GM23338 (cell line): ENCODE measurements at regions not wholly inside any gene's neighbourhood (a gene's known extent, or its start where the extent isn't known, plus 50 kb on each side); places are given as distances from the start of the nearest gene placed in this dataset.

Source experiments
- ATAC-seq: fragments of 200-7000 bp; cut with Tn5 transposase; 3 replicates; pipeline ENCODE4 v1.9.1; 2020
- DNase-seq: peaks from one replicate; pipeline ENCODE4 v3.0.0-alpha.2; 2015; ENCODE audit warnings: low spot score
- H2AFZ ChIP-seq: fragments of 200-600 bp; sonication (generic); 2 replicates; pipeline ENCODE4 v1.8.0; 2016; ENCODE audit warnings: antibody characterized with exemption, mild to moderate bottlenecking, moderate library complexity
- H3F3A ChIP-seq: fragments of 200-600 bp; sonication (generic); replicated peaks from 2 replicates; pipeline ENCODE4 v1.8.0; 2017; ENCODE audit warnings: antibody characterized with exemption, mixed run types, low read depth
- H3K27ac ChIP-seq: fragments of 200-600 bp; sonication (generic); 2 replicates; pipeline ENCODE4 v1.6.1; 2016; ENCODE audit warnings: low read depth
- H3K27me3 ChIP-seq: fragments of 200-600 bp; sonication (generic); 2 replicates; pipeline ENCODE4 v1.8.0; 2016; ENCODE audit warnings: mild to moderate bottlenecking, mixed run types, moderate library complexity; ENCODE audit not compliant: insufficient read depth
- H3K36me3 ChIP-seq: fragments of 200-600 bp; sonication (generic); 2 replicates; pipeline ENCODE4 v1.8.0; 2016; ENCODE audit warnings: mild to moderate bottlenecking; ENCODE audit not compliant: insufficient read depth
- H3K4me1 ChIP-seq: fragments of 200-600 bp; sonication (generic); 2 replicates; pipeline ENCODE4 v1.8.0; 2016; ENCODE audit warnings: mild to moderate bottlenecking, moderate library complexity; ENCODE audit not compliant: insufficient read depth
- H3K4me2 ChIP-seq: fragments of 200-600 bp; sonication (generic); 2 replicates; pipeline ENCODE4 v1.7.1; 2017; ENCODE audit warnings: mixed run types
- H3K4me3 ChIP-seq: fragments of 200-600 bp; sonication (generic); 2 replicates; pipeline ENCODE4 v1.6.1; 2016; ENCODE audit warnings: mixed run types
- H3K79me2 ChIP-seq: fragments of 200-600 bp; sonication (generic); replicated peaks from 2 replicates; pipeline ENCODE4 v1.8.0; 2017; ENCODE audit warnings: mild to moderate bottlenecking; ENCODE audit not compliant: insufficient read depth
- H3K9me2 ChIP-seq: fragments of 200-600 bp; sonication (generic); 2 replicates; pipeline ENCODE4 v1.8.0; 2017; ENCODE audit not compliant: insufficient read depth
- H4K20me1 ChIP-seq: fragments of 200-600 bp; sonication (generic); replicated peaks from 2 replicates; pipeline ENCODE4 v1.8.0; 2017; ENCODE audit warnings: mild to moderate bottlenecking; ENCODE audit not compliant: insufficient read depth
- H3K27ac Mint-ChIP-seq: 2 replicates; pipeline ENCODE4 v1.8.0; 2020; ENCODE audit warnings: inconsistent platforms, mild to moderate bottlenecking, moderate library complexity, mixed read lengths
- H3K27me3 Mint-ChIP-seq: 3 replicates; pipeline ENCODE4 v1.8.0; 2022; ENCODE audit warnings: low read depth, mild to moderate bottlenecking, moderate library complexity, mixed read lengths, inconsistent platforms; ENCODE audit not compliant: insufficient read depth, poor library complexity
- H3K36me3 Mint-ChIP-seq: 3 replicates; pipeline ENCODE4 v1.8.0; 2021; ENCODE audit warnings: low read depth, mild to moderate bottlenecking, inconsistent platforms, moderate library complexity, mixed read lengths
- H3K4me1 Mint-ChIP-seq: 3 replicates; pipeline ENCODE4 v1.8.0; 2020; ENCODE audit warnings: mild to moderate bottlenecking, inconsistent platforms, mixed read lengths
- H3K4me3 Mint-ChIP-seq: 3 replicates; pipeline ENCODE4 v1.8.0; 2021; ENCODE audit warnings: moderate library complexity, mild to moderate bottlenecking, inconsistent platforms, mixed read lengths
- H3K9me3 Mint-ChIP-seq: 3 replicates; pipeline ENCODE4 v1.8.0; 2020; ENCODE audit warnings: moderate library complexity, mild to moderate bottlenecking, inconsistent platforms, mixed read lengths
- CREB1 ChIP-seq: fragments of 250-450 bp; sonication (Bioruptor Pico); IDR thresholded peaks from 2 replicates; pipeline ENCODE4 v1.5.0; 2020; ENCODE audit warnings: low read depth, mild to moderate bottlenecking, moderate library complexity
- EZH2 ChIP-seq: fragments of 200-600 bp; sonication (generic); IDR thresholded peaks from one replicate; pipeline ENCODE4 v1.8.0; 2017; ENCODE audit warnings: antibody characterized with exemption, mild to moderate bottlenecking, low read depth; ENCODE audit not compliant: unreplicated experiment
- EZH2phosphoT487 ChIP-seq: fragments of 200-600 bp; sonication (generic); IDR thresholded peaks from one replicate; pipeline ENCODE4 v1.8.1; 2018; ENCODE audit warnings: antibody characterized with exemption; ENCODE audit not compliant: unreplicated experiment
- JUNB ChIP-seq: IDR thresholded peaks from one replicate; pipeline ENCODE4 v1.6.1; 2016; ENCODE audit warnings: antibody characterized with exemption; ENCODE audit not compliant: unreplicated experiment
- NANOG ChIP-seq: IDR thresholded peaks from 2 replicates; pipeline ENCODE4 v1.6.1; 2016; ENCODE audit warnings: antibody characterized with exemption, borderline replicate concordance
- POLR2AphosphoS5 ChIP-seq: IDR thresholded peaks from 2 replicates; pipeline ENCODE4 v1.6.1; 2016; ENCODE audit warnings: antibody characterized with exemption, low read depth
- STAT1 ChIP-seq: IDR thresholded peaks from one replicate; pipeline ENCODE4 v1.6.1; 2016; ENCODE audit warnings: antibody characterized with exemption; ENCODE audit not compliant: unreplicated experiment
- ZNF114 ChIP-seq: fragments of 250-450 bp; sonication (Bioruptor Pico); IDR thresholded peaks from 2 replicates; pipeline ENCODE4 v1.5.0; 2020; ENCODE audit warnings: mild to moderate bottlenecking, moderate library complexity
- TF ChIP-seq, protein P1 (sequence below): IDR thresholded peaks from one replicate; pipeline ENCODE4 v1.6.1; 2018; ENCODE audit warnings: antibody characterized with exemption; ENCODE audit not compliant: unreplicated experiment
- TF ChIP-seq, protein P2 (sequence below), 2 experiments: fragments of 200-600 bp in 1 of 2; sonication (generic) in 1 of 2; conservative IDR thresholded peaks; 2 replicates each; pipeline versions ENCODE4 v1.5.1 to v1.6.1; 2016 to 2017; ENCODE audit warnings: antibody characterized with exemption in 2 of 2, low read depth in 2 of 2, mild to moderate bottlenecking in 2 of 2, moderate library complexity in 1 of 2
- TF ChIP-seq, protein P3 (sequence below): fragments of 250-450 bp; sonication (Bioruptor Pico); IDR thresholded peaks from 2 replicates; pipeline ENCODE4 v1.5.0; 2020; ENCODE audit warnings: mild to moderate bottlenecking, moderate library complexity

DNA sequence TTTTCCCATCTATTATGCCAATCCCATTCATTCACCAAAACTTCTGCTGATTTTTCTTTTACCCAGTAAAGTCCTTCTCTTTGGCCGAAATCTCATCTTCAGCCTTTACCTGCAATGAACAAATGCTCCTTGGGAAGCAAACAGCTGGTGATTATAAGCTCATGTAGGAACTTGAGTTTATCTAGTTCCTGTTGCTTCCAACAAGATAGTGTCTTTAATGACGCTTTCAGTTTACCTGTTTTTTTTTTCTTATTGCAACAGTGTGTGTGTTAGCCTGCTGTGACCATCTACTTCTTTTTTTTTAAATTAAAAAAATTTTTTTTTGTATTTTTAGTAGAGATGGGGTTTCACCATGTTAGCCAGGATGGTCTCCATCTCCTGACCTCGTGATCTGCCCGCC lies 156.0 kb downstream of the CD47 start (continued):
- TF ChIP-seq, protein P1, sequence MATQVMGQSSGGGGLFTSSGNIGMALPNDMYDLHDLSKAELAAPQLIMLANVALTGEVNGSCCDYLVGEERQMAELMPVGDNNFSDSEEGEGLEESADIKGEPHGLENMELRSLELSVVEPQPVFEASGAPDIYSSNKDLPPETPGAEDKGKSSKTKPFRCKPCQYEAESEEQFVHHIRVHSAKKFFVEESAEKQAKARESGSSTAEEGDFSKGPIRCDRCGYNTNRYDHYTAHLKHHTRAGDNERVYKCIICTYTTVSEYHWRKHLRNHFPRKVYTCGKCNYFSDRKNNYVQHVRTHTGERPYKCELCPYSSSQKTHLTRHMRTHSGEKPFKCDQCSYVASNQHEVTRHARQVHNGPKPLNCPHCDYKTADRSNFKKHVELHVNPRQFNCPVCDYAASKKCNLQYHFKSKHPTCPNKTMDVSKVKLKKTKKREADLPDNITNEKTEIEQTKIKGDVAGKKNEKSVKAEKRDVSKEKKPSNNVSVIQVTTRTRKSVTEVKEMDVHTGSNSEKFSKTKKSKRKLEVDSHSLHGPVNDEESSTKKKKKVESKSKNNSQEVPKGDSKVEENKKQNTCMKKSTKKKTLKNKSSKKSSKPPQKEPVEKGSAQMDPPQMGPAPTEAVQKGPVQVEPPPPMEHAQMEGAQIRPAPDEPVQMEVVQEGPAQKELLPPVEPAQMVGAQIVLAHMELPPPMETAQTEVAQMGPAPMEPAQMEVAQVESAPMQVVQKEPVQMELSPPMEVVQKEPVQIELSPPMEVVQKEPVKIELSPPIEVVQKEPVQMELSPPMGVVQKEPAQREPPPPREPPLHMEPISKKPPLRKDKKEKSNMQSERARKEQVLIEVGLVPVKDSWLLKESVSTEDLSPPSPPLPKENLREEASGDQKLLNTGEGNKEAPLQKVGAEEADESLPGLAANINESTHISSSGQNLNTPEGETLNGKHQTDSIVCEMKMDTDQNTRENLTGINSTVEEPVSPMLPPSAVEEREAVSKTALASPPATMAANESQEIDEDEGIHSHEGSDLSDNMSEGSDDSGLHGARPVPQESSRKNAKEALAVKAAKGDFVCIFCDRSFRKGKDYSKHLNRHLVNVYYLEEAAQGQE, result no peak
- TF ChIP-seq EZH2phosphoT487 (no peak), NANOG (no peak), STAT1 (no peak)

DNA sequence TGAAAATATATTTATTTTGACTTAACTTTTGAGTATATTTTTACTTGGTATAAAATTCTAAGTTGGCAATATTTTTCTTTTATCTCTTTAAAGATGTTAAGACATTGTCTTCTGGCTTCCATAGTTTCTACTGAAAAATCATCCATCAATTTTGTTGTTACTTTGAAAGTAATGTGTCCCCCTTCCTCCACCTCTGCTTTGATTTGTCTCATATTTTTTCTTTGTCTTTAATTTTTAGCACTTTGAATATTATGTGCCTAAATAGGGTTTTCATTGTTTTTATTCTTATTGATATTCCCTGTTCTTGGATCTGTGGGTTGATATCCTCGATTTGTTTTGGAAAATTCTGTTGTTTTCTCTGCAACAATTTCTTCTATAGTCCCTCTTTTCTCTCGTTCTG lies 157.4 kb downstream of the CD47 start:
- Histone ChIP-seq H3K36me3 (no peaks in the 10 kb centered on the region), H3K4me2 (no peak overlapping the region), H3K79me2 (no peaks in the 10 kb centered on the region), H3K9me2 (no peaks in the 10 kb centered on the region), H3F3A (no peaks in the 10 kb centered on the region), H3K27me3 (peaks cover 9% of the 10 kb centered on the region), H2AFZ (no peak overlapping the region), H3K4me1 (no peaks in the 10 kb centered on the region), H3K27ac (no peak overlapping the region), H3K4me3 (no peak overlapping the region), H4K20me1 (no peaks in the 10 kb centered on the region)
- H3K4me1 Mint-ChIP-seq, result no peaks in the 10 kb centered on the region
- no peaks in the 10 kb centered on the region for H3K36me3 Mint-ChIP-seq
- no peaks in the 10 kb centered on the region for H3K27me3 Mint-ChIP-seq
- no peak for ATAC-seq
- H3K27ac Mint-ChIP-seq, result no peak overlapping the region
- DNase-seq, result no peak
- H3K9me3 Mint-ChIP-seq, result no peaks in the 10 kb centered on the region
- no peak overlapping the region for H3K4me3 Mint-ChIP-seq
- TF ChIP-seq CREB1 (CRISPR knock-in tag) (no peak), EZH2 (no peak), JUNB (no peak), NANOG (no peak), POLR2AphosphoS5 (no peak), ZNF114 (CRISPR knock-in tag) (no peak), STAT1 (no peak)
- TF ChIP-seq, protein P2, sequence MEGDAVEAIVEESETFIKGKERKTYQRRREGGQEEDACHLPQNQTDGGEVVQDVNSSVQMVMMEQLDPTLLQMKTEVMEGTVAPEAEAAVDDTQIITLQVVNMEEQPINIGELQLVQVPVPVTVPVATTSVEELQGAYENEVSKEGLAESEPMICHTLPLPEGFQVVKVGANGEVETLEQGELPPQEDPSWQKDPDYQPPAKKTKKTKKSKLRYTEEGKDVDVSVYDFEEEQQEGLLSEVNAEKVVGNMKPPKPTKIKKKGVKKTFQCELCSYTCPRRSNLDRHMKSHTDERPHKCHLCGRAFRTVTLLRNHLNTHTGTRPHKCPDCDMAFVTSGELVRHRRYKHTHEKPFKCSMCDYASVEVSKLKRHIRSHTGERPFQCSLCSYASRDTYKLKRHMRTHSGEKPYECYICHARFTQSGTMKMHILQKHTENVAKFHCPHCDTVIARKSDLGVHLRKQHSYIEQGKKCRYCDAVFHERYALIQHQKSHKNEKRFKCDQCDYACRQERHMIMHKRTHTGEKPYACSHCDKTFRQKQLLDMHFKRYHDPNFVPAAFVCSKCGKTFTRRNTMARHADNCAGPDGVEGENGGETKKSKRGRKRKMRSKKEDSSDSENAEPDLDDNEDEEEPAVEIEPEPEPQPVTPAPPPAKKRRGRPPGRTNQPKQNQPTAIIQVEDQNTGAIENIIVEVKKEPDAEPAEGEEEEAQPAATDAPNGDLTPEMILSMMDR (conservative IDR thresholded peaks at IDR 0.05; ENCODE audit: low read depth in 2 of 2), result no peak
- TF ChIP-seq, protein P3, sequence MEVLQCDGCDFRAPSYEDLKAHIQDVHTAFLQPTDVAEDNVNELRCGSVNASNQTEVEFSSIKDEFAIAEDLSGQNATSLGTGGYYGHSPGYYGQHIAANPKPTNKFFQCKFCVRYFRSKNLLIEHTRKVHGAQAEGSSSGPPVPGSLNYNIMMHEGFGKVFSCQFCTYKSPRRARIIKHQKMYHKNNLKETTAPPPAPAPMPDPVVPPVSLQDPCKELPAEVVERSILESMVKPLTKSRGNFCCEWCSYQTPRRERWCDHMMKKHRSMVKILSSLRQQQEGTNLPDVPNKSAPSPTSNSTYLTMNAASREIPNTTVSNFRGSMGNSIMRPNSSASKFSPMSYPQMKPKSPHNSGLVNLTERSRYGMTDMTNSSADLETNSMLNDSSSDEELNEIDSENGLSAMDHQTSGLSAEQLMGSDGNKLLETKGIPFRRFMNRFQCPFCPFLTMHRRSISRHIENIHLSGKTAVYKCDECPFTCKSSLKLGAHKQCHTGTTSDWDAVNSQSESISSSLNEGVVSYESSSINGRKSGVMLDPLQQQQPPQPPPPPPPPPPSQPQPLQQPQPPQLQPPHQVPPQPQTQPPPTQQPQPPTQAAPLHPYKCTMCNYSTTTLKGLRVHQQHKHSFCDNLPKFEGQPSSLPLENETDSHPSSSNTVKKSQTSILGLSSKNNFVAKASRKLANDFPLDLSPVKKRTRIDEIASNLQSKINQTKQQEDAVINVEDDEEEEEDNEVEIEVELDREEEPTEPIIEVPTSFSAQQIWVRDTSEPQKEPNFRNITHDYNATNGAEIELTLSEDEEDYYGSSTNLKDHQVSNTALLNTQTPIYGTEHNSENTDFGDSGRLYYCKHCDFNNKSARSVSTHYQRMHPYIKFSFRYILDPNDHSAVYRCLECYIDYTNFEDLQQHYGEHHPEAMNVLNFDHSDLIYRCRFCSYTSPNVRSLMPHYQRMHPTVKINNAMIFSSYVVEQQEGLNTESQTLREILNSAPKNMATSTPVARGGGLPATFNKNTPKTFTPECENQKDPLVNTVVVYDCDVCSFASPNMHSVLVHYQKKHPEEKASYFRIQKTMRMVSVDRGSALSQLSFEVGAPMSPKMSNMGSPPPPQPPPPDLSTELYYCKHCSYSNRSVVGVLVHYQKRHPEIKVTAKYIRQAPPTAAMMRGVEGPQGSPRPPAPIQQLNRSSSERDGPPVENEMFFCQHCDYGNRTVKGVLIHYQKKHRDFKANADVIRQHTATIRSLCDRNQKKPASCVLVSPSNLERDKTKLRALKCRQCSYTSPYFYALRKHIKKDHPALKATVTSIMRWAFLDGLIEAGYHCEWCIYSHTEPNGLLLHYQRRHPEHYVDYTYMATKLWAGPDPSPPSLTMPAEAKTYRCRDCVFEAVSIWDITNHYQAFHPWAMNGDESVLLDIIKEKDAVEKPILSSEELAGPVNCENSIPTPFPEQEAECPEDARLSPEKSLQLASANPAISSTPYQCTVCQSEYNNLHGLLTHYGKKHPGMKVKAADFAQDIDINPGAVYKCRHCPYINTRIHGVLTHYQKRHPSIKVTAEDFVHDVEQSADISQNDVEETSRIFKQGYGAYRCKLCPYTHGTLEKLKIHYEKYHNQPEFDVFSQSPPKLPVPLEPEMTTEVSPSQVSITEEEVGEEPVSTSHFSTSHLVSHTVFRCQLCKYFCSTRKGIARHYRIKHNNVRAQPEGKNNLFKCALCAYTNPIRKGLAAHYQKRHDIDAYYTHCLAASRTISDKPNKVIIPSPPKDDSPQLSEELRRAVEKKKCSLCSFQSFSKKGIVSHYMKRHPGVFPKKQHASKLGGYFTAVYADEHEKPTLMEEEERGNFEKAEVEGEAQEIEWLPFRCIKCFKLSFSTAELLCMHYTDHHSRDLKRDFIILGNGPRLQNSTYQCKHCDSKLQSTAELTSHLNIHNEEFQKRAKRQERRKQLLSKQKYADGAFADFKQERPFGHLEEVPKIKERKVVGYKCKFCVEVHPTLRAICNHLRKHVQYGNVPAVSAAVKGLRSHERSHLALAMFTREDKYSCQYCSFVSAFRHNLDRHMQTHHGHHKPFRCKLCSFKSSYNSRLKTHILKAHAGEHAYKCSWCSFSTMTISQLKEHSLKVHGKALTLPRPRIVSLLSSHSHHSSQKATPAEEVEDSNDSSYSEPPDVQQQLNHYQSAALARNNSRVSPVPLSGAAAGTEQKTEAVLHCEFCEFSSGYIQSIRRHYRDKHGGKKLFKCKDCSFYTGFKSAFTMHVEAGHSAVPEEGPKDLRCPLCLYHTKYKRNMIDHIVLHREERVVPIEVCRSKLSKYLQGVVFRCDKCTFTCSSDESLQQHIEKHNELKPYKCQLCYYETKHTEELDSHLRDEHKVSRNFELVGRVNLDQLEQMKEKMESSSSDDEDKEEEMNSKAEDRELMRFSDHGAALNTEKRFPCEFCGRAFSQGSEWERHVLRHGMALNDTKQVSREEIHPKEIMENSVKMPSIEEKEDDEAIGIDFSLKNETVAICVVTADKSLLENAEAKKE (CRISPR knock-in tag), result no peak
- TF ChIP-seq, protein P1, result no peak
